Inflammatory macrophage treated with lipopolysaccharide for 4 hours (primary cell): ENCODE measurements at regions not wholly inside any gene's neighbourhood (a gene's known extent, or its start where the extent isn't known, plus 50 kb on each side); places are given as distances from the start of the nearest gene placed in this dataset.

Experiments used
- DNase-seq: peaks from one replicate; pipeline ENCODE4 v3.0.0-alpha.2; 2020

- DNase-seq = no peak
Measured at GRCh38 chr22:27635435-27635834, 166.1 kb downstream of the MN1 start.

- DNase-seq = no peak
Measured at GRCh38 chr22:27635852-27636251, 165.7 kb downstream of the MN1 start.

- DNase-seq = no peak
Measured at GRCh38 chr22:27636716-27637508, 164.6 kb downstream of the MN1 start.

- no peak for DNase-seq
Measured at GRCh38 chr22:27637604-27638003, 164.0 kb downstream of the MN1 start.

GRCh38 chr22:27638329-27639233 is 163.0 kb downstream of the MN1 start:
- DNase-seq = no peak

GRCh38 chr22:27639248-27640086 is 162.1 kb downstream of the MN1 start:
- no peak for DNase-seq

- DNase-seq = no peak
Measured at GRCh38 chr22:27641049-27641795, 160.3 kb downstream of the MN1 start.

- no peak for DNase-seq
Measured at GRCh38 chr22:27642104-27642800, 159.3 kb downstream of the MN1 start.

GRCh38 chr22:27643907-27644306 is 157.6 kb downstream of the MN1 start:
- no peak for DNase-seq

GRCh38 chr22:27644566-27644965 is 157.0 kb downstream of the MN1 start:
- DNase-seq = no peak

GRCh38 chr22:27647540-27647939 is 154.0 kb downstream of the MN1 start:
- no peak for DNase-seq

GRCh38 chr22:27648074-27648473 is 153.5 kb downstream of the MN1 start:
- no peak for DNase-seq

- DNase-seq = no peak
Measured at GRCh38 chr22:27648853-27649252, 152.7 kb downstream of the MN1 start.

GRCh38 chr22:27650572-27650971 is 151.0 kb downstream of the MN1 start:
- no peak for DNase-seq

- no peak for DNase-seq
Measured at GRCh38 chr22:27650985-27651384, 150.6 kb downstream of the MN1 start.

- DNase-seq = no peak
Measured at GRCh38 chr22:27651486-27651885, 150.1 kb downstream of the MN1 start.

- DNase-seq = no peak
Measured at GRCh38 chr22:27654546-27655445, 146.8 kb downstream of the MN1 start.

- DNase-seq = no peak
Measured at GRCh38 chr22:27655582-27656185, 145.9 kb downstream of the MN1 start.

- no peak for DNase-seq
Measured at GRCh38 chr22:27656970-27657369, 144.6 kb downstream of the MN1 start.

GRCh38 chr22:27660306-27660705 is 141.2 kb downstream of the MN1 start:
- no peak for DNase-seq
